Keratinocyte (primary cell): ENCODE measurements at regions not wholly inside any gene's neighbourhood (a gene's known extent, or its start where the extent isn't known, plus 50 kb on each side); places are given as distances from the start of the nearest gene placed in this dataset.

Experiments used
- DNase-seq: peaks from one replicate; pipeline ENCODE4 v3.0.0-alpha.2; 2011; ENCODE audit warnings: low read depth, missing footprints, low spot score
- FAIRE-seq: peaks from 2 replicates; lab custom pipeline; 2011; peaks lifted over from hg19 to GRCh38; lab: Jason Lieb, UNC
- H2AFZ ChIP-seq: 2 replicates; pipeline ENCODE4 v1.6.0; 2012; ENCODE audit warnings: low read length, control low read depth, inconsistent platforms; ENCODE audit not compliant: control insufficient read depth
- H3K27ac ChIP-seq: 2 replicates; pipeline ENCODE4 v1.5.1; 2011; ENCODE audit warnings: low read length; ENCODE audit not compliant: control insufficient read depth, insufficient read depth
- H3K27me3 ChIP-seq: 3 replicates; pipeline ENCODE4 v1.6.0; 2011; ENCODE audit warnings: low read length; ENCODE audit not compliant: control insufficient read depth, insufficient read depth; ENCODE audit errors: extremely low read depth
- H3K36me3 ChIP-seq, 2 experiments: 2 replicates in 1 of 2; 3 replicates in 1 of 2; pipeline ENCODE4 v1.5.1; 2011; ENCODE audit warnings: low read length in 2 of 2, mild to moderate bottlenecking in 1 of 2; ENCODE audit not compliant: control insufficient read depth in 2 of 2, insufficient read depth in 2 of 2; ENCODE audit errors: extremely low read depth in 1 of 2
- H3K4me1 ChIP-seq: 3 replicates; pipeline ENCODE4 v1.5.1; 2011; ENCODE audit warnings: low read length; ENCODE audit not compliant: control insufficient read depth, insufficient read depth; ENCODE audit errors: extremely low read depth
- H3K4me2 ChIP-seq: 3 replicates; pipeline ENCODE4 v1.6.0; 2011; ENCODE audit warnings: low read depth, low read length; ENCODE audit not compliant: control insufficient read depth, insufficient read depth; ENCODE audit errors: extremely low read depth
- H3K4me3 ChIP-seq, 3 experiments: fragments of 200-600 bp in 1 of 3; sonication (generic) in 1 of 3; 2 replicates in 2 of 3; 3 replicates in 1 of 3; pipeline ENCODE4 v1.5.1; 2011 to 2016; ENCODE audit warnings: low read length in 3 of 3, mild to moderate bottlenecking in 3 of 3, control low read depth in 2 of 3, inconsistent platforms in 1 of 3, low read depth in 1 of 3, mixed read lengths in 1 of 3, mixed run types in 1 of 3, moderate library complexity in 1 of 3; ENCODE audit not compliant: control insufficient read depth in 2 of 3, insufficient read depth in 2 of 3; ENCODE audit errors: extremely low read depth in 1 of 3
- H3K79me2 ChIP-seq: 2 replicates; pipeline ENCODE4 v1.6.0; 2012; ENCODE audit warnings: low read length; ENCODE audit not compliant: control insufficient read depth, insufficient read depth
- H3K9ac ChIP-seq: 3 replicates; pipeline ENCODE4 v1.6.0; 2011; ENCODE audit warnings: low read length; ENCODE audit not compliant: control insufficient read depth, insufficient read depth; ENCODE audit errors: extremely low read depth
- H3K9me1 ChIP-seq: 3 replicates; pipeline ENCODE4 v1.6.0; 2011; ENCODE audit warnings: low read length; ENCODE audit not compliant: control insufficient read depth, insufficient read depth; ENCODE audit errors: extremely low read depth
- H3K9me3 ChIP-seq: 2 replicates; pipeline ENCODE4 v1.5.1; 2012; ENCODE audit warnings: low read depth, low read length; ENCODE audit not compliant: control insufficient read depth
- H4K20me1 ChIP-seq: 3 replicates; pipeline ENCODE4 v1.6.0; 2011; ENCODE audit warnings: low read length; ENCODE audit not compliant: control insufficient read depth, insufficient read depth; ENCODE audit errors: extremely low read depth
- CTCF ChIP-seq, 3 experiments: IDR thresholded peaks in 1 of 3; conservative IDR thresholded peaks in 1 of 3; optimal IDR thresholded peaks in 1 of 3; 2 replicates in 2 of 3; 3 replicates in 1 of 3; pipeline versions ENCODE3 to v1.5.1; 2011; ENCODE audit warnings: low read length in 3 of 3, mild to moderate bottlenecking in 3 of 3, moderate library complexity in 2 of 3, control low read depth in 1 of 3, inconsistent platforms in 1 of 3; ENCODE audit not compliant: insufficient read depth in 2 of 3; ENCODE audit errors: extremely low read depth in 1 of 3
- EZH2 ChIP-seq: IDR thresholded peaks from one replicate; pipeline ENCODE4 v1.6.1; 2012; ENCODE audit warnings: inconsistent platforms, mild to moderate bottlenecking, low read length, moderate library complexity
- dilution Hi-C: fragments of 300-500 bp; cut with MboI; formaldehyde crosslinking; loops from one replicate; pipeline ENCODE4 v1.7.0; 2020; ENCODE audit warnings: low sequenced_read_pairs; ENCODE audit not compliant: extremely low pct_ligation_motif_present

DNA sequence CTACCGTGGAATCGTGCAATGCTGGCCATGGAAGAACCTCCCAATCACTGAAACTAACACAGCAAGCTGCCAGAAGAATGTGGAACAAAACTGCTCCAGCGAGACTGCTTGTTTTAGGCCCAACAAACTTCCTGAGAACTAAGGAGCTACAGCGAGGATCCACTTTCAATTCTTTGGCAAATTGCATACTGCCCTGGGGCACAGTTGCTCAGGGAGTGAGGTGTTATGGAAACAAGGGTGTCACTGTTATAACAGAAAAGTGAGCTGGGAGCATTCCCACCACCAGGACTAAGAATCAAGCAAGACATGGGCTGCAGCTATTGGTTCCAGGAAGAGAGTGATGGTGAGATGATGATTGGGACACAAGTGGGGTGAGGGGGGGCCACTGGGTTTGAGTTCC, 1606.1 kb upstream of the FLRT2 start:
- Histone ChIP-seq H3K36me3 (no peaks in the 10 kb centered on the region), H3K4me2 (no peak overlapping the region), H2AFZ (peak overlapping the region; percentile 8), H3K9me3 (no peaks in the 10 kb centered on the region), H4K20me1 (no peaks in the 10 kb centered on the region), H3K9me1 (no peaks in the 10 kb centered on the region), H3K27ac (no peak overlapping the region), H3K79me2 (no peaks in the 10 kb centered on the region), H3K4me3 (no peak overlapping the region), H3K9ac (no peak overlapping the region), H3K27me3 (no peaks in the 10 kb centered on the region), H3K4me1 (no peaks in the 10 kb centered on the region)
- no peak for FAIRE-seq
- DNase-seq: no peak
- dilution Hi-C loops: no loop called here
- TF ChIP-seq CTCF (optimal IDR thresholded peaks at IDR 0.05 in 1 of 3, IDR thresholded peaks at IDR 0.05 in 1 of 3, conservative IDR thresholded peaks at IDR 0.05 in 1 of 3; ENCODE audit: extremely low read depth in 1 of 3, insufficient read depth in 2 of 3, low read length in 3 of 3): no peak

DNA sequence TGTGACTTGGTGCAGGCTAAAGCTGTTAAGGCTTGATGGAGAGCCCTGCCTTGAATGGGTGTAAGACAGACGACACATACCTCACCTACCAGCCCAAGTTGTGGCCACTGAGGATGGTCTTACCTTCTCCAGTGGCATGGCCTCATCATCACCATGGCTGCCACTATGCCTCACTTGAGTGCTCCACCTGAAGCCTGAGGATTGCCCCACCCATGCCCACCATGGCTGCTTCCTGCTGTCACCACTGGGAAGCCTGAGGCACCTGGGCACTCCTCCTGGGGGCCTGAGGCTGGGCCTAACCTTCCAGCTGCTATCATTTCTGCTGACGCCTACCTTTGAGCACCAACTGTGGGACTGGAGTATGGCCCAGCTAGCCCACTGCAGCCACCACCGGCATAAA, 1605.7 kb upstream of the FLRT2 start:
- Histone ChIP-seq H3K9me1 (no peaks in the 10 kb centered on the region), H3K9me3 (no peaks in the 10 kb centered on the region), H3K27me3 (no peaks in the 10 kb centered on the region), H3K4me2 (no peak overlapping the region), H3K36me3 (no peaks in the 10 kb centered on the region), H3K4me1 (no peaks in the 10 kb centered on the region), H3K9ac (no peak overlapping the region), H3K27ac (no peak overlapping the region), H2AFZ (no peak overlapping the region), H3K4me3 (no peak overlapping the region), H4K20me1 (no peaks in the 10 kb centered on the region), H3K79me2 (no peaks in the 10 kb centered on the region)
- dilution Hi-C loops: no loop called here
- no peak for TF ChIP-seq CTCF (optimal IDR thresholded peaks at IDR 0.05 in 1 of 3, IDR thresholded peaks at IDR 0.05 in 1 of 3, conservative IDR thresholded peaks at IDR 0.05 in 1 of 3; ENCODE audit: extremely low read depth in 1 of 3, insufficient read depth in 2 of 3, low read length in 3 of 3)
- no peak for TF ChIP-seq EZH2
- DNase-seq (no peak), FAIRE-seq (no peak)
